ENCODE measurements at regions not wholly inside any gene's neighbourhood (a gene's known extent, or its start where the extent isn't known, plus 50 kb on each side); places are given as distances from the start of the nearest gene placed in this dataset.
A peak's percentile ranks its signal among the peaks of the same experiment; 100 is the strongest.

DNA sequence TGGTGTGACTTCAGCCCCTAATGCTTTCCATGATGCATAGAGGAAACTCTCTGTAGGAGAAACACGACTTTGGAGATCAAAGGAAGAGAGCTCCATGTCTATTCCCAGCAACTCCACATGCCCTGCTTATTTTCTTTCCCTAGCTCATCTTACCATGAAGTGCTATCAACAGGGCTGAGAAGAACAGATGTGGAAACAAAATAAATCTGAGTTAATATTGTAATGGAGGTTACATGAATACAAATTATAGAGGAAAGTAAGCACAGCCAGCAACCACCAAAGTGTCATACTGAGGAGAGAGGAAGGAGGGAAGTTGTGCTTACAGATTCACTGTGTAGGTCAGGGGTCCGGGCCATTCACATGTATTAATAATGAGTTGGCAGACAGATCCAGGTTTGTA, 157.5 kb downstream of the RFPL4B start:
- no peak overlapping the region for H3K4me3 Mint-ChIP-seq
- DNase-seq (ENCODE audit: low spot score): no peak

More for the DNA sequence above, 157.5 kb downstream of the RFPL4B start:
- H2AFZ ChIP-seq: no peak overlapping the region
- peaks cover 8% of the 10 kb centered on the region; the same call in 1 of the 3 replicates for H3K36me3 Mint-ChIP-seq (ENCODE audit: low read depth)
- H3K9me3 Mint-ChIP-seq: peaks cover 8% of the 10 kb centered on the region; the same call in 2 of the 3 replicates
- no peaks in the 10 kb centered on the region for H3F3A ChIP-seq (replicated peaks; ENCODE audit: low read depth)
- no peak overlapping the region for H3K27ac ChIP-seq (ENCODE audit: low read depth)
- no peaks in the 10 kb centered on the region for H3K36me3 ChIP-seq (ENCODE audit: insufficient read depth)
- H3K79me2 ChIP-seq (replicated peaks; ENCODE audit: insufficient read depth): no peaks in the 10 kb centered on the region
- H3K9me2 ChIP-seq (ENCODE audit: insufficient read depth): no peaks in the 10 kb centered on the region
- H3K27me3 ChIP-seq (ENCODE audit: insufficient read depth): no peaks in the 10 kb centered on the region
- no peak for ATAC-seq
- H3K4me2 ChIP-seq: 0 out of 2 replicates have a peak overlapping the region, but pooled peaks have one; percentile 21
- H3K4me1 Mint-ChIP-seq: peaks cover 18% of the 10 kb centered on the region
- no peak for TF ChIP-seq ZNF114 (CRISPR knock-in tag; IDR thresholded peaks at IDR 0.05)
- TF ChIP-seq STAT1 (IDR thresholded peaks at IDR 0.05; ENCODE audit: unreplicated experiment): no peak
- TF ChIP-seq, protein P1, sequence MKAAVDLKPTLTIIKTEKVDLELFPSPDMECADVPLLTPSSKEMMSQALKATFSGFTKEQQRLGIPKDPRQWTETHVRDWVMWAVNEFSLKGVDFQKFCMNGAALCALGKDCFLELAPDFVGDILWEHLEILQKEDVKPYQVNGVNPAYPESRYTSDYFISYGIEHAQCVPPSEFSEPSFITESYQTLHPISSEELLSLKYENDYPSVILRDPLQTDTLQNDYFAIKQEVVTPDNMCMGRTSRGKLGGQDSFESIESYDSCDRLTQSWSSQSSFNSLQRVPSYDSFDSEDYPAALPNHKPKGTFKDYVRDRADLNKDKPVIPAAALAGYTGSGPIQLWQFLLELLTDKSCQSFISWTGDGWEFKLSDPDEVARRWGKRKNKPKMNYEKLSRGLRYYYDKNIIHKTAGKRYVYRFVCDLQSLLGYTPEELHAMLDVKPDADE (IDR thresholded peaks at IDR 0.05): no peak
- no peak for TF ChIP-seq JUNB (IDR thresholded peaks at IDR 0.05; ENCODE audit: unreplicated experiment)
- TF ChIP-seq EZH2 (IDR thresholded peaks at IDR 0.05; ENCODE audit: low read depth, unreplicated experiment): no peak
- TF ChIP-seq, protein P2, sequence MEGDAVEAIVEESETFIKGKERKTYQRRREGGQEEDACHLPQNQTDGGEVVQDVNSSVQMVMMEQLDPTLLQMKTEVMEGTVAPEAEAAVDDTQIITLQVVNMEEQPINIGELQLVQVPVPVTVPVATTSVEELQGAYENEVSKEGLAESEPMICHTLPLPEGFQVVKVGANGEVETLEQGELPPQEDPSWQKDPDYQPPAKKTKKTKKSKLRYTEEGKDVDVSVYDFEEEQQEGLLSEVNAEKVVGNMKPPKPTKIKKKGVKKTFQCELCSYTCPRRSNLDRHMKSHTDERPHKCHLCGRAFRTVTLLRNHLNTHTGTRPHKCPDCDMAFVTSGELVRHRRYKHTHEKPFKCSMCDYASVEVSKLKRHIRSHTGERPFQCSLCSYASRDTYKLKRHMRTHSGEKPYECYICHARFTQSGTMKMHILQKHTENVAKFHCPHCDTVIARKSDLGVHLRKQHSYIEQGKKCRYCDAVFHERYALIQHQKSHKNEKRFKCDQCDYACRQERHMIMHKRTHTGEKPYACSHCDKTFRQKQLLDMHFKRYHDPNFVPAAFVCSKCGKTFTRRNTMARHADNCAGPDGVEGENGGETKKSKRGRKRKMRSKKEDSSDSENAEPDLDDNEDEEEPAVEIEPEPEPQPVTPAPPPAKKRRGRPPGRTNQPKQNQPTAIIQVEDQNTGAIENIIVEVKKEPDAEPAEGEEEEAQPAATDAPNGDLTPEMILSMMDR (conservative IDR thresholded peaks at IDR 0.05; ENCODE audit: low read depth in 2 of 2): no peak
- TF ChIP-seq EZH2phosphoT487 (IDR thresholded peaks at IDR 0.05; ENCODE audit: unreplicated experiment): no peak
- TF ChIP-seq, protein P3, sequence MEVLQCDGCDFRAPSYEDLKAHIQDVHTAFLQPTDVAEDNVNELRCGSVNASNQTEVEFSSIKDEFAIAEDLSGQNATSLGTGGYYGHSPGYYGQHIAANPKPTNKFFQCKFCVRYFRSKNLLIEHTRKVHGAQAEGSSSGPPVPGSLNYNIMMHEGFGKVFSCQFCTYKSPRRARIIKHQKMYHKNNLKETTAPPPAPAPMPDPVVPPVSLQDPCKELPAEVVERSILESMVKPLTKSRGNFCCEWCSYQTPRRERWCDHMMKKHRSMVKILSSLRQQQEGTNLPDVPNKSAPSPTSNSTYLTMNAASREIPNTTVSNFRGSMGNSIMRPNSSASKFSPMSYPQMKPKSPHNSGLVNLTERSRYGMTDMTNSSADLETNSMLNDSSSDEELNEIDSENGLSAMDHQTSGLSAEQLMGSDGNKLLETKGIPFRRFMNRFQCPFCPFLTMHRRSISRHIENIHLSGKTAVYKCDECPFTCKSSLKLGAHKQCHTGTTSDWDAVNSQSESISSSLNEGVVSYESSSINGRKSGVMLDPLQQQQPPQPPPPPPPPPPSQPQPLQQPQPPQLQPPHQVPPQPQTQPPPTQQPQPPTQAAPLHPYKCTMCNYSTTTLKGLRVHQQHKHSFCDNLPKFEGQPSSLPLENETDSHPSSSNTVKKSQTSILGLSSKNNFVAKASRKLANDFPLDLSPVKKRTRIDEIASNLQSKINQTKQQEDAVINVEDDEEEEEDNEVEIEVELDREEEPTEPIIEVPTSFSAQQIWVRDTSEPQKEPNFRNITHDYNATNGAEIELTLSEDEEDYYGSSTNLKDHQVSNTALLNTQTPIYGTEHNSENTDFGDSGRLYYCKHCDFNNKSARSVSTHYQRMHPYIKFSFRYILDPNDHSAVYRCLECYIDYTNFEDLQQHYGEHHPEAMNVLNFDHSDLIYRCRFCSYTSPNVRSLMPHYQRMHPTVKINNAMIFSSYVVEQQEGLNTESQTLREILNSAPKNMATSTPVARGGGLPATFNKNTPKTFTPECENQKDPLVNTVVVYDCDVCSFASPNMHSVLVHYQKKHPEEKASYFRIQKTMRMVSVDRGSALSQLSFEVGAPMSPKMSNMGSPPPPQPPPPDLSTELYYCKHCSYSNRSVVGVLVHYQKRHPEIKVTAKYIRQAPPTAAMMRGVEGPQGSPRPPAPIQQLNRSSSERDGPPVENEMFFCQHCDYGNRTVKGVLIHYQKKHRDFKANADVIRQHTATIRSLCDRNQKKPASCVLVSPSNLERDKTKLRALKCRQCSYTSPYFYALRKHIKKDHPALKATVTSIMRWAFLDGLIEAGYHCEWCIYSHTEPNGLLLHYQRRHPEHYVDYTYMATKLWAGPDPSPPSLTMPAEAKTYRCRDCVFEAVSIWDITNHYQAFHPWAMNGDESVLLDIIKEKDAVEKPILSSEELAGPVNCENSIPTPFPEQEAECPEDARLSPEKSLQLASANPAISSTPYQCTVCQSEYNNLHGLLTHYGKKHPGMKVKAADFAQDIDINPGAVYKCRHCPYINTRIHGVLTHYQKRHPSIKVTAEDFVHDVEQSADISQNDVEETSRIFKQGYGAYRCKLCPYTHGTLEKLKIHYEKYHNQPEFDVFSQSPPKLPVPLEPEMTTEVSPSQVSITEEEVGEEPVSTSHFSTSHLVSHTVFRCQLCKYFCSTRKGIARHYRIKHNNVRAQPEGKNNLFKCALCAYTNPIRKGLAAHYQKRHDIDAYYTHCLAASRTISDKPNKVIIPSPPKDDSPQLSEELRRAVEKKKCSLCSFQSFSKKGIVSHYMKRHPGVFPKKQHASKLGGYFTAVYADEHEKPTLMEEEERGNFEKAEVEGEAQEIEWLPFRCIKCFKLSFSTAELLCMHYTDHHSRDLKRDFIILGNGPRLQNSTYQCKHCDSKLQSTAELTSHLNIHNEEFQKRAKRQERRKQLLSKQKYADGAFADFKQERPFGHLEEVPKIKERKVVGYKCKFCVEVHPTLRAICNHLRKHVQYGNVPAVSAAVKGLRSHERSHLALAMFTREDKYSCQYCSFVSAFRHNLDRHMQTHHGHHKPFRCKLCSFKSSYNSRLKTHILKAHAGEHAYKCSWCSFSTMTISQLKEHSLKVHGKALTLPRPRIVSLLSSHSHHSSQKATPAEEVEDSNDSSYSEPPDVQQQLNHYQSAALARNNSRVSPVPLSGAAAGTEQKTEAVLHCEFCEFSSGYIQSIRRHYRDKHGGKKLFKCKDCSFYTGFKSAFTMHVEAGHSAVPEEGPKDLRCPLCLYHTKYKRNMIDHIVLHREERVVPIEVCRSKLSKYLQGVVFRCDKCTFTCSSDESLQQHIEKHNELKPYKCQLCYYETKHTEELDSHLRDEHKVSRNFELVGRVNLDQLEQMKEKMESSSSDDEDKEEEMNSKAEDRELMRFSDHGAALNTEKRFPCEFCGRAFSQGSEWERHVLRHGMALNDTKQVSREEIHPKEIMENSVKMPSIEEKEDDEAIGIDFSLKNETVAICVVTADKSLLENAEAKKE (CRISPR knock-in tag; IDR thresholded peaks at IDR 0.05): no peak
- TF ChIP-seq, protein P4, sequence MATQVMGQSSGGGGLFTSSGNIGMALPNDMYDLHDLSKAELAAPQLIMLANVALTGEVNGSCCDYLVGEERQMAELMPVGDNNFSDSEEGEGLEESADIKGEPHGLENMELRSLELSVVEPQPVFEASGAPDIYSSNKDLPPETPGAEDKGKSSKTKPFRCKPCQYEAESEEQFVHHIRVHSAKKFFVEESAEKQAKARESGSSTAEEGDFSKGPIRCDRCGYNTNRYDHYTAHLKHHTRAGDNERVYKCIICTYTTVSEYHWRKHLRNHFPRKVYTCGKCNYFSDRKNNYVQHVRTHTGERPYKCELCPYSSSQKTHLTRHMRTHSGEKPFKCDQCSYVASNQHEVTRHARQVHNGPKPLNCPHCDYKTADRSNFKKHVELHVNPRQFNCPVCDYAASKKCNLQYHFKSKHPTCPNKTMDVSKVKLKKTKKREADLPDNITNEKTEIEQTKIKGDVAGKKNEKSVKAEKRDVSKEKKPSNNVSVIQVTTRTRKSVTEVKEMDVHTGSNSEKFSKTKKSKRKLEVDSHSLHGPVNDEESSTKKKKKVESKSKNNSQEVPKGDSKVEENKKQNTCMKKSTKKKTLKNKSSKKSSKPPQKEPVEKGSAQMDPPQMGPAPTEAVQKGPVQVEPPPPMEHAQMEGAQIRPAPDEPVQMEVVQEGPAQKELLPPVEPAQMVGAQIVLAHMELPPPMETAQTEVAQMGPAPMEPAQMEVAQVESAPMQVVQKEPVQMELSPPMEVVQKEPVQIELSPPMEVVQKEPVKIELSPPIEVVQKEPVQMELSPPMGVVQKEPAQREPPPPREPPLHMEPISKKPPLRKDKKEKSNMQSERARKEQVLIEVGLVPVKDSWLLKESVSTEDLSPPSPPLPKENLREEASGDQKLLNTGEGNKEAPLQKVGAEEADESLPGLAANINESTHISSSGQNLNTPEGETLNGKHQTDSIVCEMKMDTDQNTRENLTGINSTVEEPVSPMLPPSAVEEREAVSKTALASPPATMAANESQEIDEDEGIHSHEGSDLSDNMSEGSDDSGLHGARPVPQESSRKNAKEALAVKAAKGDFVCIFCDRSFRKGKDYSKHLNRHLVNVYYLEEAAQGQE (IDR thresholded peaks at IDR 0.05; ENCODE audit: unreplicated experiment): no peak
- no peak for TF ChIP-seq CREB1 (CRISPR knock-in tag; IDR thresholded peaks at IDR 0.05; ENCODE audit: low read depth)
- no peak for TF ChIP-seq NANOG (IDR thresholded peaks at IDR 0.05; ENCODE audit: borderline replicate concordance)
- TF ChIP-seq POLR2AphosphoS5 (IDR thresholded peaks at IDR 0.05; ENCODE audit: low read depth): no peak
- no peak for TF ChIP-seq ZNF331 (CRISPR knock-in tag; IDR thresholded peaks at IDR 0.05; ENCODE audit: low read depth)
- no peaks in the 10 kb centered on the region for H4K20me1 ChIP-seq (replicated peaks; ENCODE audit: insufficient read depth)
- H3K27ac Mint-ChIP-seq: no peak overlapping the region
- no peaks in the 10 kb centered on the region for H3K27me3 Mint-ChIP-seq (ENCODE audit: insufficient read depth, low read depth, poor library complexity)
- peaks cover 29% of the 10 kb centered on the region for H3K4me1 ChIP-seq (ENCODE audit: insufficient read depth)
- no peak overlapping the region for H3K4me3 ChIP-seq
